ENCODE measurements at regions not wholly inside any gene's neighbourhood (a gene's known extent, or its start where the extent isn't known, plus 50 kb on each side); places are given as distances from the start of the nearest gene placed in this dataset.

DNA sequence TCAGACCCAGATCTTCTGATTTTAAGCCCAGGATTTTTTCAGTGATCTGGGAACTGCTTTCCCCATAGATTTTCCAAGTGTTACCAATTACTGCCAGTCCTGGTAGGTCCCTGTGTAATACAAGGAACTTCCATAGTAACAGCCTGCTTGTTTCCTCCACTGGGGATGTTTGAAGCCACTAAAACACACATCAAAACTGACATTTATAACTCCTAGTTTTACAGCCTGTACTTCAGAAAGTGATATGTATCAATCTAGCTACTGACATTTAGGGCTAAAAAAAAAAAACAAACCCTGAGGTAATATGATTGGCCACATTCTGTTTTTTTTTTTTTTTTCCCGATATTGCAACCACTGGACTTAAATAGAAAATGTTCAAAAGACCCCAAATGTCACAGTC is 166.9 kb upstream of the SP4 start:
- peaks cover 2% of the 10 kb centered on the region; the same call in 1 of the 2 replicates for H3K4me1 ChIP-seq (ENCODE audit: control insufficient read depth, insufficient read depth, low read length)
- SMC1A ChIA-PET (ENCODE audit: uncharacterized antibody, unreplicated experiment), result interaction anchor here (0.6 to 10.1 kb wide), 13 partner anchors 14 to 507 kb away, joined by 3 to 55 read pairs (median 10); no protein-coding TSS in a partner anchor
- POLR2A ChIA-PET, result interaction anchor here (0.6 to 1.1 kb wide), 5 partner anchors 85 to 1923 kb away, joined by 3 read pairs; no protein-coding TSS in a partner anchor
- H4K20me1 ChIP-seq (ENCODE audit: control insufficient read depth, insufficient read depth), result no peaks in the 10 kb centered on the region
- no peaks in the 10 kb centered on the region for H3K27me3 ChIP-seq (replicated peaks in 1 of 2; ENCODE audit: control insufficient read depth in 2 of 2, insufficient read depth in 2 of 2, low read length in 1 of 2)
- no peak overlapping the region for H3K27ac ChIP-seq (ENCODE audit: control insufficient read depth, insufficient read depth)
- in situ Hi-C loops (cut with MboI) (no loop called here), intact Hi-C loops (cut with micrococcal nuclease; ENCODE audit: unreplicated experiment) (loop anchor here (2.0 kb wide), 1 partner anchor 92 kb away; no protein-coding TSS in a partner anchor)
- H3K9ac ChIP-seq (ENCODE audit: control insufficient read depth, insufficient read depth, low read length), result no peak overlapping the region
- no TSS peak for BruUV-seq (replicated peaks)
- H3K4me3 ChIP-seq, result no peak overlapping the region
- no peaks in the 10 kb centered on the region for H3K79me2 ChIP-seq (ENCODE audit: control insufficient read depth, insufficient read depth, low read length)
- CTCF ChIA-PET, result interaction anchor here (0.6 to 4.2 kb wide), 13 partner anchors 9 to 507 kb away, joined by 3 to 17 read pairs (median 8); partner anchors contain the start of gene SP4
- no peak for FAIRE-seq
- TF ChIP-seq, protein P1, sequence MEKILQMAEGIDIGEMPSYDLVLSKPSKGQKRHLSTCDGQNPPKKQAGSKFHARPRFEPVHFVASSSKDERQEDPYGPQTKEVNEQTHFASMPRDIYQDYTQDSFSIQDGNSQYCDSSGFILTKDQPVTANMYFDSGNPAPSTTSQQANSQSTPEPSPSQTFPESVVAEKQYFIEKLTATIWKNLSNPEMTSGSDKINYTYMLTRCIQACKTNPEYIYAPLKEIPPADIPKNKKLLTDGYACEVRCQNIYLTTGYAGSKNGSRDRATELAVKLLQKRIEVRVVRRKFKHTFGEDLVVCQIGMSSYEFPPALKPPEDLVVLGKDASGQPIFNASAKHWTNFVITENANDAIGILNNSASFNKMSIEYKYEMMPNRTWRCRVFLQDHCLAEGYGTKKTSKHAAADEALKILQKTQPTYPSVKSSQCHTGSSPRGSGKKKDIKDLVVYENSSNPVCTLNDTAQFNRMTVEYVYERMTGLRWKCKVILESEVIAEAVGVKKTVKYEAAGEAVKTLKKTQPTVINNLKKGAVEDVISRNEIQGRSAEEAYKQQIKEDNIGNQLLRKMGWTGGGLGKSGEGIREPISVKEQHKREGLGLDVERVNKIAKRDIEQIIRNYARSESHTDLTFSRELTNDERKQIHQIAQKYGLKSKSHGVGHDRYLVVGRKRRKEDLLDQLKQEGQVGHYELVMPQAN (conservative IDR thresholded peaks at IDR 0.05), result no peak
- TF ChIP-seq BCLAF1 (IDR thresholded peaks at IDR 0.05), result no peak
- TF ChIP-seq CEBPB (IDR thresholded peaks at IDR 0.05; ENCODE audit: borderline replicate concordance in 1 of 2, low read depth in 2 of 2, low read length in 2 of 2), result no peak
- no peak for TF ChIP-seq ZNF274 (IDR thresholded peaks at IDR 0.05; ENCODE audit: insufficient read depth, insufficient read length)
- TF ChIP-seq, protein P2, sequence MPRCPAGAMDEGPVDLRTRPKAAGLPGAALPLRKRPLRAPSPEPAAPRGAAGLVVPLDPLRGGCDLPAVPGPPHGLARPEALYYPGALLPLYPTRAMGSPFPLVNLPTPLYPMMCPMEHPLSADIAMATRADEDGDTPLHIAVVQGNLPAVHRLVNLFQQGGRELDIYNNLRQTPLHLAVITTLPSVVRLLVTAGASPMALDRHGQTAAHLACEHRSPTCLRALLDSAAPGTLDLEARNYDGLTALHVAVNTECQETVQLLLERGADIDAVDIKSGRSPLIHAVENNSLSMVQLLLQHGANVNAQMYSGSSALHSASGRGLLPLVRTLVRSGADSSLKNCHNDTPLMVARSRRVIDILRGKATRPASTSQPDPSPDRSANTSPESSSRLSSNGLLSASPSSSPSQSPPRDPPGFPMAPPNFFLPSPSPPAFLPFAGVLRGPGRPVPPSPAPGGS (IDR thresholded peaks at IDR 0.05; ENCODE audit: borderline replicate concordance, insufficient read depth, low read depth, low read length, poor library complexity, severe bottlenecking), result no peak
- no peak for TF ChIP-seq RAD51 (IDR thresholded peaks at IDR 0.05)
- no peak for TF ChIP-seq POU2F2 (IDR thresholded peaks at IDR 0.05; ENCODE audit: borderline replicate concordance, low read depth, low read length)
- TF ChIP-seq, protein P3, sequence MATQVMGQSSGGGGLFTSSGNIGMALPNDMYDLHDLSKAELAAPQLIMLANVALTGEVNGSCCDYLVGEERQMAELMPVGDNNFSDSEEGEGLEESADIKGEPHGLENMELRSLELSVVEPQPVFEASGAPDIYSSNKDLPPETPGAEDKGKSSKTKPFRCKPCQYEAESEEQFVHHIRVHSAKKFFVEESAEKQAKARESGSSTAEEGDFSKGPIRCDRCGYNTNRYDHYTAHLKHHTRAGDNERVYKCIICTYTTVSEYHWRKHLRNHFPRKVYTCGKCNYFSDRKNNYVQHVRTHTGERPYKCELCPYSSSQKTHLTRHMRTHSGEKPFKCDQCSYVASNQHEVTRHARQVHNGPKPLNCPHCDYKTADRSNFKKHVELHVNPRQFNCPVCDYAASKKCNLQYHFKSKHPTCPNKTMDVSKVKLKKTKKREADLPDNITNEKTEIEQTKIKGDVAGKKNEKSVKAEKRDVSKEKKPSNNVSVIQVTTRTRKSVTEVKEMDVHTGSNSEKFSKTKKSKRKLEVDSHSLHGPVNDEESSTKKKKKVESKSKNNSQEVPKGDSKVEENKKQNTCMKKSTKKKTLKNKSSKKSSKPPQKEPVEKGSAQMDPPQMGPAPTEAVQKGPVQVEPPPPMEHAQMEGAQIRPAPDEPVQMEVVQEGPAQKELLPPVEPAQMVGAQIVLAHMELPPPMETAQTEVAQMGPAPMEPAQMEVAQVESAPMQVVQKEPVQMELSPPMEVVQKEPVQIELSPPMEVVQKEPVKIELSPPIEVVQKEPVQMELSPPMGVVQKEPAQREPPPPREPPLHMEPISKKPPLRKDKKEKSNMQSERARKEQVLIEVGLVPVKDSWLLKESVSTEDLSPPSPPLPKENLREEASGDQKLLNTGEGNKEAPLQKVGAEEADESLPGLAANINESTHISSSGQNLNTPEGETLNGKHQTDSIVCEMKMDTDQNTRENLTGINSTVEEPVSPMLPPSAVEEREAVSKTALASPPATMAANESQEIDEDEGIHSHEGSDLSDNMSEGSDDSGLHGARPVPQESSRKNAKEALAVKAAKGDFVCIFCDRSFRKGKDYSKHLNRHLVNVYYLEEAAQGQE (IDR thresholded peaks at IDR 0.05; ENCODE audit: low read depth, low read length), result no peak
- no peak for TF ChIP-seq RUNX3 (IDR thresholded peaks at IDR 0.05; ENCODE audit: low read length)
- TF ChIP-seq DPF2 (IDR thresholded peaks at IDR 0.05), result no peak
- no peak for TF ChIP-seq KDM1A (IDR thresholded peaks at IDR 0.05; ENCODE audit: borderline replicate concordance)
- TF ChIP-seq TCF12 (IDR thresholded peaks at IDR 0.05; ENCODE audit: low read depth, low read length), result no peak
- TF ChIP-seq CHD4 (IDR thresholded peaks at IDR 0.05), result no peak
- no peak for ATAC-seq
- no peak overlapping the region for H2AFZ ChIP-seq (ENCODE audit: control insufficient read depth, low read depth, low read length)
- H3K36me3 ChIP-seq (ENCODE audit: control insufficient read depth in 2 of 2, insufficient read depth in 2 of 2, low read length in 1 of 2), result no peaks in the 10 kb centered on the region
- H3K9me3 ChIP-seq (replicated peaks; ENCODE audit: control insufficient read depth, insufficient read depth, low read length), result no peaks in the 10 kb centered on the region
- RAD21 ChIA-PET (ENCODE audit: unreplicated experiment), result interaction anchor here (0.5 to 4.7 kb wide), 8 partner anchors 20 to 173 kb away, joined by 3 to 37 read pairs (median 10); no protein-coding TSS in a partner anchor
- no peak overlapping the region for H3K4me2 ChIP-seq (ENCODE audit: control insufficient read depth, insufficient read depth)
- DNase-seq (ENCODE audit: low read depth, low spot score), result no peak
- WGBS (ENCODE audit: insufficient coverage, insufficient replicate concordance, low lambda C conversion rate, missing lambda C conversion rate), result no CpG with 5 or more reads among the region's 1 CpG
